ENCODE measurements at regions not wholly inside any gene's neighbourhood (a gene's known extent, or its start where the extent isn't known, plus 50 kb on each side); places are given as distances from the start of the nearest gene placed in this dataset.

DNA sequence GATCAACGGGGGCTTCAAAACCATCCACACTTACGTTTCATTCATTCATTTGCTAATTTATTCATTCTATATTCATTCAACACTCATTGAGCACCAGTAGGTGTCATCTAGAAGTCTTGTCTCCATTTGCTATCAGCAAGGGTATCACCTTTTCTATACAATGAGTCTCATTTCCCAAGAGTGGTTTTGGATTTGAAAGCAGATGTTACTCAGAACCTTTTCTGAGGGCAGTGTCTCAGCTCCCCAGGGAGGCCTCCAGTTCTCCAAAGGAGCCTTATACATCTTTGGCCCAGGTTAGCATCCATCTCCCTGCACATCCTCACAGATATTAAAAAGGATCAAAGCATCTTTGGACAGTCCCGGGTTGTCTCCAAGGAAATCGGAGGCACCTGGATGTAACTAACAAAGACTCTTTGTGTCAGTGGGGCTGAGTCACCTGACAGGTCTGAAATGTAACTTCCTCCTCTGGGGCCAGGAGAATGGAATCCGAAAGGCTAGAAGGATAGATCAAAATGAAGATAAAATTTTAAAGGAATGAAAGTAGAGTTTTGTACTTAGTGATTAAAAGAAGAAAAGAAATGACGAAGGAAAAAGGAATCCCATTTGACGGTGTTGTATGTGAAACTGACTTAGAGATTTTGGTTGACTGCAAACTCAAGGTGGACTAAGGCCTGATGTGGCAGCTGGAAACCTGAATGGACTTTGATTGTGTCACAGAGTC, 103.0 kb downstream of the VCPKMT start:
- in situ Hi-C loops (cut with MboI; ENCODE audit: low sequenced_read_pairs, unreplicated experiment) = no loop called here
- TF ChIP-seq, protein P1, sequence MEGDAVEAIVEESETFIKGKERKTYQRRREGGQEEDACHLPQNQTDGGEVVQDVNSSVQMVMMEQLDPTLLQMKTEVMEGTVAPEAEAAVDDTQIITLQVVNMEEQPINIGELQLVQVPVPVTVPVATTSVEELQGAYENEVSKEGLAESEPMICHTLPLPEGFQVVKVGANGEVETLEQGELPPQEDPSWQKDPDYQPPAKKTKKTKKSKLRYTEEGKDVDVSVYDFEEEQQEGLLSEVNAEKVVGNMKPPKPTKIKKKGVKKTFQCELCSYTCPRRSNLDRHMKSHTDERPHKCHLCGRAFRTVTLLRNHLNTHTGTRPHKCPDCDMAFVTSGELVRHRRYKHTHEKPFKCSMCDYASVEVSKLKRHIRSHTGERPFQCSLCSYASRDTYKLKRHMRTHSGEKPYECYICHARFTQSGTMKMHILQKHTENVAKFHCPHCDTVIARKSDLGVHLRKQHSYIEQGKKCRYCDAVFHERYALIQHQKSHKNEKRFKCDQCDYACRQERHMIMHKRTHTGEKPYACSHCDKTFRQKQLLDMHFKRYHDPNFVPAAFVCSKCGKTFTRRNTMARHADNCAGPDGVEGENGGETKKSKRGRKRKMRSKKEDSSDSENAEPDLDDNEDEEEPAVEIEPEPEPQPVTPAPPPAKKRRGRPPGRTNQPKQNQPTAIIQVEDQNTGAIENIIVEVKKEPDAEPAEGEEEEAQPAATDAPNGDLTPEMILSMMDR (IDR thresholded peaks at IDR 0.05; ENCODE audit: borderline replicate concordance, control extremely low read depth, extremely low read depth, insufficient read depth, missing control alignments) = no peak
- no peak for DNase-seq (ENCODE audit: low spot score)

DNA sequence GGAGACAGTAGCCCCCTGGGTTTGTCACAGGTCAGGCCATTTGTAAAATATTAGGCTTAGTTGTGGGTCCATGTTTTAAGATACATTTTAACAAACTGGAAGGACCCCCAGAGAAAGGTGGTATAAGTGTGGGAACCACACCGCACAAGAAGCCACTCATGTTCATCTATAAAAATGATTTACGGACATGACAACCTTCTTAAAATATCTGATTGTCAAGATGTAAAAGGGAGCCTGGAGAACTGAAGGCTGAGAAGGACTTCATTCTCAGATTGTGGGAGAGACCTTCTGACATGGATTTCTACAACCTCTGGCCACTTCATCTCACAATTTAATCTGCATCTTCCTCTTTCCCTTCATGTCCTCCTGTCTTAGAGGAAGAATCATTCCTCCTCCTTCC, 102.4 kb downstream of the VCPKMT start:
- no peak for DNase-seq (ENCODE audit: low spot score)
- TF ChIP-seq, protein P1 (IDR thresholded peaks at IDR 0.05; ENCODE audit: borderline replicate concordance, control extremely low read depth, extremely low read depth, insufficient read depth, missing control alignments) = no peak
- in situ Hi-C loops (cut with MboI; ENCODE audit: low sequenced_read_pairs, unreplicated experiment) = no loop called here

GRCh38 chr14:50014809-50015430, 101.5 kb downstream of the VCPKMT start:
- DNase-seq (ENCODE audit: low spot score) = no peak
- in situ Hi-C loops (cut with MboI; ENCODE audit: low sequenced_read_pairs, unreplicated experiment) = no loop called here
- TF ChIP-seq, protein P1 (IDR thresholded peaks at IDR 0.05; ENCODE audit: borderline replicate concordance, control extremely low read depth, extremely low read depth, insufficient read depth, missing control alignments) = no peak

DNA sequence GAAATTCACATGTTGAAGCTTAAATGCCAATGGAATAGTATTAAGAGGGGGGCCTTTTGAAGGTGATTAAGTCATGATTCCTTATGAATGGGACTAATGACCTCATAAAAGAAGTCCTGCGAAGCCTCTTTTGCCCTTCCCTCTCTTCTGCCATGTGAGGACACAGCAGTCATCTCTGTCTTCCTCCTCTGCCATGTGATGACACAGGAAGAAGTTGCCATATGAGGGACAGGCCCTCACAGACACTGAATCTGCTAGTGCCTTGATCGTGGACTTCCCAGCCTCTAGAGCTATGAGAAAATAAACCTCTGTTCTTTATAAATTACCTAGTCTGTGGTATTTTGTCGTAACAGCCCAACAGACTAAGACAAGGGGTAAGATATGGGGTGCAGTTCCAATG, 100.7 kb downstream of the VCPKMT start:
- in situ Hi-C loops (cut with MboI; ENCODE audit: low sequenced_read_pairs, unreplicated experiment) = no loop called here
- TF ChIP-seq, protein P1 (IDR thresholded peaks at IDR 0.05; ENCODE audit: borderline replicate concordance, control extremely low read depth, extremely low read depth, insufficient read depth, missing control alignments) = no peak
- no peak for DNase-seq (ENCODE audit: low spot score)

- no peak for DNase-seq (ENCODE audit: low spot score)
- in situ Hi-C loops (cut with MboI; ENCODE audit: low sequenced_read_pairs, unreplicated experiment) = no loop called here
- TF ChIP-seq, protein P1 (IDR thresholded peaks at IDR 0.05; ENCODE audit: borderline replicate concordance, control extremely low read depth, extremely low read depth, insufficient read depth, missing control alignments) = no peak
Observed at GRCh38 chr14:50018201-50018932, 98.0 kb downstream of the VCPKMT start.

DNA sequence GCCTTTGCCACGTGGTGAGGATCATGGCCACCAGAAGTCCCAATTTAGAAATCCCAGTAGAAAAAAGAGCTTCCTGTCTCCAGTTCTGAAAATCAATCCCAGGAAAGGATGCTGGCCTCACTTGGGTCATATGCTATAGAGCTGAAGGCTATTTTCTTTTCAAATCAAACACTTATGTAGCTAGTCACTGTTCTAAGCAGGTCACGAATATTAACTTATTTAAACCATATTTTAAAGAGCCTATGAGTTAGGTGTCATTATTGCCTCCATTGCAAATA, 97.5 kb downstream of the VCPKMT start:
- in situ Hi-C loops (cut with MboI; ENCODE audit: low sequenced_read_pairs, unreplicated experiment) = no loop called here
- no peak for DNase-seq (ENCODE audit: low spot score)
- TF ChIP-seq, protein P1 (IDR thresholded peaks at IDR 0.05; ENCODE audit: borderline replicate concordance, control extremely low read depth, extremely low read depth, insufficient read depth, missing control alignments) = no peak
